ENCODE measurements at regions not wholly inside any gene's neighbourhood (a gene's known extent, or its start where the extent isn't known, plus 50 kb on each side); places are given as distances from the start of the nearest gene placed in this dataset.

DNA sequence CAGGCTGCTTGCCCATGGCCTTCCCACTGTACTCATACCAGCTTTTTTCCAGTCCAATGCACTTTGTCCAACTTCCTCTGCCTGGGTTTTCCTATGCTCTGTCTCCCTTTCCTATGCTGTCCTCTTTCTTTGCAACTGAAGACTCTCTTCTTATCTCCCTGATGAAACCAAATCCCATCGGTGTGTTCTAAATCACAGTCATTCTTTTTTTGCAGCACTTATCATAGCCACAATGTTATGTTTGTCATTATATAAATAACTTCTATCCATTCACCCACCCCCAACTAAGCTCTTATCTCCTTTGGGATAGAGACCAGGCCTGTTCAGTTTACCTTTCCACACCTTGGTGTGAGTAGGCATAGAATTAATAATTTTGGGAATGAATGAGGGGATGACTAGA is 121.0 kb downstream of the GPX5 start:
- Mint-ChIP-seq H3K4me1 (ENCODE audit: low read depth, unreplicated experiment) (peaks cover under 1% of the 10 kb centered on the region), H3K36me3 (ENCODE audit: low read depth, unreplicated experiment) (no peaks in the 10 kb centered on the region), H3K4me3 (ENCODE audit: unreplicated experiment) (no peak overlapping the region), H3K27ac (ENCODE audit: unreplicated experiment) (no peak overlapping the region), H3K9me3 (ENCODE audit: unreplicated experiment) (no peaks in the 10 kb centered on the region), H3K27me3 (ENCODE audit: low read depth, unreplicated experiment) (no peaks in the 10 kb centered on the region)
- peaks cover 2% of the 10 kb centered on the region for H3K27me3 ChIP-seq (ENCODE audit: insufficient read depth, low read length)
- no peak overlapping the region for H3K27ac ChIP-seq (ENCODE audit: low read depth, low read length)
- no peak overlapping the region for H3K4me3 ChIP-seq (ENCODE audit: insufficient read depth, low read depth, low read length)
- H3K36me3 ChIP-seq (ENCODE audit: insufficient read depth, low read length): no peaks in the 10 kb centered on the region
- no peak overlapping the region for H3K4me2 ChIP-seq (ENCODE audit: low read length)
- no peaks in the 10 kb centered on the region for H3K9me3 ChIP-seq (ENCODE audit: insufficient read depth, low read depth, low read length)
- FAIRE-seq (no peak), DNase-seq (ENCODE audit: low read depth) (no peak)
- TF ChIP-seq CTCF (IDR thresholded peaks at IDR 0.05; ENCODE audit: insufficient read depth, low read depth, low read length) (no peak), EZH2 (IDR thresholded peaks at IDR 0.05; ENCODE audit: insufficient read depth, low read length) (no peak)
- no peak overlapping the region for H3K9ac ChIP-seq (ENCODE audit: low read length)
- H4K20me1 ChIP-seq (ENCODE audit: insufficient read depth, low read length): no peaks in the 10 kb centered on the region
- H3K4me1 ChIP-seq (ENCODE audit: insufficient read depth, low read length): peaks cover 4% of the 10 kb centered on the region
- H2AFZ ChIP-seq (ENCODE audit: low read depth, low read length): no peak overlapping the region
- H3K79me2 ChIP-seq (ENCODE audit: insufficient read depth, low read length): no peaks in the 10 kb centered on the region

DNA sequence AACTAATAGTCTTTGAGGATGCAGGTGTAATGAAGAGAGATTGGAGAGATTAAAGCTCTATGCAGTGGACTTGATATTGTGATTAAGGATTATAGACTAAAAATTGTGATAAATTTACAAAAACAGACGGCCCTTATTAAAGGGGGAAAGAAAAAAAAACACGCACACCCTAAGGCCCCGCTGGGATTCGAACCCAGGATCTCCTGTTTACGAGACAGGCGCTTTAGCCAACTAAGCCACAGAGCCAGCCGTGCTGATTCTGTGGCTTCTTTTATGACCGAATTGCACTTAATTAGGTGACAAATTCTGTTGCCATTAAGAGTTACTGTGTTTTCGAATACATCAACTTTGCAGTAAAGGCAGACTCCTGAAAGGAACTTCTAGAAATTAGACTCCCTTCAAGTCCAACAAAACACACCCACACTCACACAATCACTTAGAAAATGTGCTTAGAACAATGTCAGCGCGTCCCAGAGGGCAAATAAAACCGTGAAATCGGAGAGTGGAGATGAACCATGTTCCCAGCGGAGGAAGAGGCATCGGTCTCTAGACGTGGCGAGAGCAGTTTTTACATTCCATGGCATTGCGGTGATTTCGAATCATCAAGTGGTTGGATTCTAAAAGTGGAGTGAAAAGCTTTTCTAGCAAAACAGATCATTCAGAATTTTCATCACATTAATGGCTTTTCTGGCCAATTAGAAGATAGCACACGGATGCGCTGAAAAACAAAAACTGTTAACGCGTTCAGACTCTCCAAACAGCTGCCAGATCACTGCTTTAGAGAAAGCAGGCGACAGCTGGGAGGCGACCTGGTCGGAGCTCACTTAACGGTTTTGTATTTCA is 122.6 kb downstream of the GPX5 start:
- Histone ChIP-seq H3K27ac (ENCODE audit: low read depth, low read length) (peak overlapping the region; percentile 41), H2AFZ (ENCODE audit: low read depth, low read length) (peak overlapping the region; percentile 90), H4K20me1 (ENCODE audit: insufficient read depth, low read length) (no peaks in the 10 kb centered on the region), H3K4me1 (ENCODE audit: insufficient read depth, low read length) (peaks cover 4% of the 10 kb centered on the region), H3K79me2 (ENCODE audit: insufficient read depth, low read length) (no peaks in the 10 kb centered on the region), H3K4me2 (ENCODE audit: low read length) (peak overlapping the region; percentile 90), H3K9me3 (ENCODE audit: insufficient read depth, low read depth, low read length) (no peaks in the 10 kb centered on the region), H3K4me3 (ENCODE audit: insufficient read depth, low read depth, low read length) (peak overlapping the region; percentile 94), H3K27me3 (ENCODE audit: insufficient read depth, low read length) (peaks cover 2% of the 10 kb centered on the region), H3K9ac (ENCODE audit: low read length) (peak overlapping the region; percentile 82), H3K36me3 (ENCODE audit: insufficient read depth, low read length) (no peaks in the 10 kb centered on the region)
- no peak for TF ChIP-seq EZH2 (IDR thresholded peaks at IDR 0.05; ENCODE audit: insufficient read depth, low read length)
- TF ChIP-seq CTCF (IDR thresholded peaks at IDR 0.05; ENCODE audit: insufficient read depth, low read depth, low read length): no peak
- Mint-ChIP-seq H3K27ac (ENCODE audit: unreplicated experiment) (peak overlapping the region; percentile 91), H3K27me3 (ENCODE audit: low read depth, unreplicated experiment) (peaks cover 2% of the 10 kb centered on the region), H3K9me3 (ENCODE audit: unreplicated experiment) (no peaks in the 10 kb centered on the region), H3K4me3 (ENCODE audit: unreplicated experiment) (peak overlapping the region; percentile 97), H3K4me1 (ENCODE audit: low read depth, unreplicated experiment) (peaks cover 2% of the 10 kb centered on the region), H3K36me3 (ENCODE audit: low read depth, unreplicated experiment) (no peaks in the 10 kb centered on the region)
- peak; percentile 57 for DNase-seq (ENCODE audit: low read depth)
- peak; percentile 41 for FAIRE-seq

DNA sequence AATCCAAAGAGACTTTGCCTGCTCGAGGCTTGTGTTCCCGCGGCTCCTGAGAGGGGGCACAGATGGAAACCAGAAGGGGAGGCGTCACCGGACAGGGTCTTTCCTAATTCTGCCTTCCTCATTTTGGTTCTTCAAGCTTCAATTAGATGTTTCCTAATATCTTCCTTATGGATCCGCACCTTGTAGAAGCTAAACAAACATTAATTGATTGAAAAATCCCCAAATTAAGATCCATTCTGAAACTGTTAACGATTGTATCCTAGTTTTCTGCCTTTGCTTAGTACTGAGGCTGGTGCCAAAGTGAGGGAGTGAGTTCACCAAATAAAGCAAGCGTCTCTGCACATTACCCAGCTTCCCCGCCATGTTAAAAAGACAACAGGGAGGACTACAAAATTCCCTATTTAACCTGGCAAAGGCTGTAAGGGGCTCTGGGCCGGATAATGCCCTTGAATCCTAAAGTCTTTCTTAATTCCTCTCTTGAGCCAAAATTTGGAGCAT is 123.2 kb downstream of the GPX5 start:
- Histone ChIP-seq H3K79me2 (ENCODE audit: insufficient read depth, low read length) (no peaks in the 10 kb centered on the region), H2AFZ (ENCODE audit: low read depth, low read length) (peak overlapping the region; percentile 90), H3K27me3 (ENCODE audit: insufficient read depth, low read length) (peaks cover 2% of the 10 kb centered on the region), H3K4me2 (ENCODE audit: low read length) (peak overlapping the region; percentile 90), H3K4me1 (ENCODE audit: insufficient read depth, low read length) (peaks cover 4% of the 10 kb centered on the region), H3K27ac (ENCODE audit: low read depth, low read length) (peak overlapping the region; percentile 41), H3K4me3 (ENCODE audit: insufficient read depth, low read depth, low read length) (peak overlapping the region; percentile 94), H3K36me3 (ENCODE audit: insufficient read depth, low read length) (no peaks in the 10 kb centered on the region), H4K20me1 (ENCODE audit: insufficient read depth, low read length) (no peaks in the 10 kb centered on the region), H3K9me3 (ENCODE audit: insufficient read depth, low read depth, low read length) (no peaks in the 10 kb centered on the region), H3K9ac (ENCODE audit: low read length) (peak overlapping the region; percentile 82)
- Mint-ChIP-seq H3K27me3 (ENCODE audit: low read depth, unreplicated experiment) (peaks cover 2% of the 10 kb centered on the region), H3K27ac (ENCODE audit: unreplicated experiment) (peak overlapping the region; percentile 91), H3K9me3 (ENCODE audit: unreplicated experiment) (no peaks in the 10 kb centered on the region), H3K4me3 (ENCODE audit: unreplicated experiment) (peak overlapping the region; percentile 97), H3K4me1 (ENCODE audit: low read depth, unreplicated experiment) (peaks cover 2% of the 10 kb centered on the region), H3K36me3 (ENCODE audit: low read depth, unreplicated experiment) (no peaks in the 10 kb centered on the region)
- FAIRE-seq (no peak), DNase-seq (ENCODE audit: low read depth) (no peak)
- TF ChIP-seq EZH2 (IDR thresholded peaks at IDR 0.05; ENCODE audit: insufficient read depth, low read length) (no peak), CTCF (IDR thresholded peaks at IDR 0.05; ENCODE audit: insufficient read depth, low read depth, low read length) (no peak)
